OCI-LY3 (cell line): ENCODE measurements at regions not wholly inside any gene's neighbourhood (a gene's known extent, or its start where the extent isn't known, plus 50 kb on each side); places are given as distances from the start of the nearest gene placed in this dataset.

Experiments used
- CTCF ChIP-seq: fragments of 200-600, 300-600 bp; sonication (generic); IDR thresholded peaks from 2 replicates; pipeline ENCODE4 v1.5.1; 2014; ENCODE audit warnings: antibody characterized with exemption, low read length, low read depth
- EZH2phosphoT487 ChIP-seq: fragments of 200-600 bp; shearing (Covaris generic); IDR thresholded peaks from 2 replicates; pipeline ENCODE4 v1.6.1; 2018; ENCODE audit warnings: antibody characterized with exemption, mixed run types, low read depth

GRCh38 chr1:235006816-235007215 is 121.8 kb downstream of the TOMM20 start:
- TF ChIP-seq CTCF = no peak
- no peak for TF ChIP-seq EZH2phosphoT487
